BLaER1 treated with 17β-estradiol and CSF1 and Interleukin-3, amounts not matched to agents 10 nM and 100 nM (cell line): ENCODE measurements at regions not wholly inside any gene's neighbourhood (a gene's known extent, or its start where the extent isn't known, plus 50 kb on each side); places are given as distances from the start of the nearest gene placed in this dataset.

Source experiments
- H3K27ac ChIP-seq, 11 experiments: shearing (Covaris generic); formaldehyde crosslinking; 2 replicates each; pipeline ENCODE4 v1.8.1; 2022
- H3K27me3 ChIP-seq, 11 experiments: shearing (Covaris generic); formaldehyde crosslinking; 2 replicates each; pipeline ENCODE4 v1.8.1; 2022
- H3K36me3 ChIP-seq, 11 experiments: shearing (Covaris generic); formaldehyde crosslinking; 2 replicates each; pipeline ENCODE4 v1.8.1; 2022
- H3K4me1 ChIP-seq, 10 experiments: shearing (Covaris generic); formaldehyde crosslinking; 2 replicates each; pipeline ENCODE4 v1.8.1; 2022
- H3K4me2 ChIP-seq, 11 experiments: shearing (Covaris generic); formaldehyde crosslinking; 2 replicates each; pipeline ENCODE4 v1.8.1; 2022
- H3K4me3 ChIP-seq, 10 experiments: shearing (Covaris generic); formaldehyde crosslinking; 2 replicates each; pipeline ENCODE4 v1.8.1; 2022
- H3K9ac ChIP-seq, 11 experiments: shearing (Covaris generic); formaldehyde crosslinking; 2 replicates each; pipeline ENCODE4 v1.8.1; 2022
- H3K9me3 ChIP-seq, 11 experiments: shearing (Covaris generic); formaldehyde crosslinking; replicated peaks in 1 of 11; 2 replicates each; pipeline ENCODE4 v1.8.1; 2022
- H4K20me1 ChIP-seq, 11 experiments: shearing (Covaris generic); formaldehyde crosslinking; 2 replicates each; pipeline ENCODE4 v1.8.1; 2022
- Cebpa-rat ChIP-seq, 11 experiments: shearing (Covaris generic); IDR thresholded peaks; 2 replicates each; pipeline ENCODE4 v1.8.1; 2022

GRCh38 chr7:33721895-33722294, 183.4 kb upstream of the BMPER start:
- no peak overlapping the region for H3K4me2 ChIP-seq

GRCh38 chr7:33722383-33723101, 182.8 kb upstream of the BMPER start:
- no peak overlapping the region for H3K4me3 ChIP-seq
- H3K4me2 ChIP-seq = no peak overlapping the region
- no peaks in the 10 kb centered on the region for H3K36me3 ChIP-seq
- no peaks in the 10 kb centered on the region for H4K20me1 ChIP-seq
- H3K9me3 ChIP-seq = no peaks in the 10 kb centered on the region
- H3K27me3 ChIP-seq = no peaks in the 10 kb centered on the region
- TF ChIP-seq Cebpa-rat (IDR thresholded peaks at IDR 0.05) = no peak
- no peaks in the 10 kb centered on the region for H3K4me1 ChIP-seq
- H3K27ac ChIP-seq = no peak overlapping the region
- H3K9ac ChIP-seq = no peak overlapping the region

More at GRCh38 chr7:33721895-33722294, 183.4 kb upstream of the BMPER start:
- TF ChIP-seq Cebpa-rat (IDR thresholded peaks at IDR 0.05) = no peak
- H4K20me1 ChIP-seq = no peaks in the 10 kb centered on the region
- no peaks in the 10 kb centered on the region for H3K9me3 ChIP-seq
- no peak overlapping the region for H3K4me3 ChIP-seq
- H3K4me1 ChIP-seq = no peaks in the 10 kb centered on the region
- H3K36me3 ChIP-seq = no peaks in the 10 kb centered on the region
- H3K27ac ChIP-seq = no peak overlapping the region
- H3K27me3 ChIP-seq = no peaks in the 10 kb centered on the region
- H3K9ac ChIP-seq = no peak overlapping the region

GRCh38 chr7:33724201-33724600, 181.1 kb upstream of the BMPER start:
- no peaks in the 10 kb centered on the region for H3K36me3 ChIP-seq
- no peaks in the 10 kb centered on the region for H4K20me1 ChIP-seq
- H3K27me3 ChIP-seq = no peaks in the 10 kb centered on the region
- H3K4me2 ChIP-seq = no peak overlapping the region
- no peak for TF ChIP-seq Cebpa-rat (IDR thresholded peaks at IDR 0.05)
- no peak overlapping the region for H3K9ac ChIP-seq
- H3K4me1 ChIP-seq = no peaks in the 10 kb centered on the region
- H3K9me3 ChIP-seq = no peaks in the 10 kb centered on the region
- H3K4me3 ChIP-seq = no peak overlapping the region
- H3K27ac ChIP-seq = no peak overlapping the region

- H3K27me3 ChIP-seq = no peaks in the 10 kb centered on the region
- no peak overlapping the region for H3K9ac ChIP-seq
- H3K4me1 ChIP-seq = peaks cover 0 to 11% (median 6%) of the 10 kb centered on the region in 10 experiments; a peak in 11 of 20 replicates
- 0 out of 22 replicates have a peak, but pooled peaks cover 0 to 5% (median 0%) of the 10 kb centered on the region in 11 experiments for H3K9me3 ChIP-seq
- H4K20me1 ChIP-seq = no peaks in the 10 kb centered on the region
- H3K4me2 ChIP-seq = no peak overlapping the region
- no peak overlapping the region for H3K4me3 ChIP-seq
- TF ChIP-seq Cebpa-rat (IDR thresholded peaks at IDR 0.05) = no peak
- H3K27ac ChIP-seq = no peak overlapping the region
- no peaks in the 10 kb centered on the region for H3K36me3 ChIP-seq
Measured at GRCh38 chr7:33725111-33726025, 180.0 kb upstream of the BMPER start.

GRCh38 chr7:33726582-33726981, 178.8 kb upstream of the BMPER start:
- H3K9me3 ChIP-seq = 0 out of 22 replicates have a peak, but pooled peaks cover 0 to 5% (median 0%) of the 10 kb centered on the region in 11 experiments
- no peak for TF ChIP-seq Cebpa-rat (IDR thresholded peaks at IDR 0.05)
- no peak overlapping the region for H3K9ac ChIP-seq
- no peak overlapping the region for H3K4me2 ChIP-seq
- no peak overlapping the region for H3K4me3 ChIP-seq
- no peaks in the 10 kb centered on the region for H3K27me3 ChIP-seq
- no peaks in the 10 kb centered on the region for H3K36me3 ChIP-seq
- H3K4me1 ChIP-seq = peaks cover 0 to 11% (median 6%) of the 10 kb centered on the region in 10 experiments; a peak in 11 of 20 replicates
- no peaks in the 10 kb centered on the region for H4K20me1 ChIP-seq
- H3K27ac ChIP-seq = no peak overlapping the region

GRCh38 chr7:33727315-33727714, 178.0 kb upstream of the BMPER start:
- no peaks in the 10 kb centered on the region for H3K27me3 ChIP-seq
- no peaks in the 10 kb centered on the region for H3K36me3 ChIP-seq
- no peak overlapping the region for H3K4me2 ChIP-seq
- no peak for TF ChIP-seq Cebpa-rat (IDR thresholded peaks at IDR 0.05)
- no peak overlapping the region for H3K27ac ChIP-seq
- no peaks in the 10 kb centered on the region for H4K20me1 ChIP-seq
- H3K4me3 ChIP-seq = no peak overlapping the region
- H3K9me3 ChIP-seq = 0 out of 22 replicates have a peak, but pooled peaks cover 0 to 5% (median 0%) of the 10 kb centered on the region in 11 experiments
- H3K4me1 ChIP-seq = peaks cover 0 to 11% (median 6%) of the 10 kb centered on the region in 10 experiments; a peak in 11 of 20 replicates
- no peak overlapping the region for H3K9ac ChIP-seq

- Histone ChIP-seq H3K36me3 (no peaks in the 10 kb centered on the region), H3K27ac (no peak overlapping the region), H3K4me1 (peaks cover 0 to 11% (median 6%) of the 10 kb centered on the region in 10 experiments; a peak in 11 of 20 replicates), H3K4me2 (0 out of 22 replicates have a peak overlapping the region, but pooled peaks of 2 of the 11 experiments have one; percentile 12 to 18), H3K27me3 (no peaks in the 10 kb centered on the region), H3K9ac (no peak overlapping the region), H3K9me3 (0 out of 22 replicates have a peak, but pooled peaks cover 0 to 5% (median 0%) of the 10 kb centered on the region in 11 experiments), H4K20me1 (no peaks in the 10 kb centered on the region), H3K4me3 (no peak overlapping the region)
- TF ChIP-seq Cebpa-rat (IDR thresholded peaks at IDR 0.05) = no peak
Measured at GRCh38 chr7:33728873-33729551, 176.3 kb upstream of the BMPER start.

- no peaks in the 10 kb centered on the region for H3K36me3 ChIP-seq
- no peaks in the 10 kb centered on the region for H4K20me1 ChIP-seq
- peak overlapping the region in 8 of 11 experiments; percentile 12 to 53 (median 29); a peak in 15 of 22 replicates for H3K4me2 ChIP-seq
- peaks cover 0 to 11% (median 6%) of the 10 kb centered on the region in 10 experiments; a peak in 11 of 20 replicates for H3K4me1 ChIP-seq
- H3K27me3 ChIP-seq = no peaks in the 10 kb centered on the region
- H3K4me3 ChIP-seq = no peak overlapping the region
- H3K9ac ChIP-seq = no peak overlapping the region
- no peak for TF ChIP-seq Cebpa-rat (IDR thresholded peaks at IDR 0.05)
- 0 out of 22 replicates have a peak, but pooled peaks cover 0 to 5% (median 0%) of the 10 kb centered on the region in 11 experiments for H3K9me3 ChIP-seq
- no peak overlapping the region for H3K27ac ChIP-seq
Measured at GRCh38 chr7:33729726-33730125, 175.6 kb upstream of the BMPER start.
